SK-N-SH treated with all-trans-retinoic acid at 6 μM for 48 hours (cell line): ENCODE measurements at regions not wholly inside any gene's neighbourhood (a gene's known extent, or its start where the extent isn't known, plus 50 kb on each side); places are given as distances from the start of the nearest gene placed in this dataset.

ENCODE experiments used
- ATAC-seq: fragments of 200-7000 bp; cut with Tn5 transposase; 3 replicates; pipeline ENCODE4 v1.9.1; 2020; ENCODE audit warnings: mild to moderate bottlenecking, moderate library complexity
- ARNTL ChIP-seq: fragments of 450-650 bp; formaldehyde crosslinking; IDR thresholded peaks from 2 replicates; pipeline ENCODE4 v1.5.0; 2020; ENCODE audit warnings: low read depth, mild to moderate bottlenecking, moderate library complexity, borderline replicate concordance
- CSDC2 ChIP-seq: fragments of 250-450 bp; sonication (Bioruptor Pico); IDR thresholded peaks from 2 replicates; pipeline ENCODE4 v1.5.0; 2020; ENCODE audit warnings: mild to moderate bottlenecking, moderate library complexity
- ESRRG ChIP-seq: fragments of 250-450 bp; sonication (Bioruptor Pico); IDR thresholded peaks from 2 replicates; pipeline ENCODE4 v1.6.1; 2021; ENCODE audit warnings: mild to moderate bottlenecking
- GLIS3 ChIP-seq: fragments of 250-450 bp; sonication (Bioruptor Pico); IDR thresholded peaks from 2 replicates; pipeline ENCODE4 v1.5.0; 2020; ENCODE audit warnings: mild to moderate bottlenecking, moderate library complexity
- OSR1 ChIP-seq: fragments of 250-450 bp; sonication (Bioruptor Pico); IDR thresholded peaks from 2 replicates; pipeline ENCODE4 v1.8.0; 2022; ENCODE audit warnings: moderate library complexity, mild to moderate bottlenecking, inconsistent platforms
- PPARA ChIP-seq: fragments of 250-450 bp; sonication (Bioruptor Pico); IDR thresholded peaks from 2 replicates; pipeline ENCODE4 v1.5.0; 2020; ENCODE audit warnings: mild to moderate bottlenecking, borderline replicate concordance
- RARB ChIP-seq: fragments of 250-450 bp; sonication (Bioruptor Pico); IDR thresholded peaks from 2 replicates; pipeline ENCODE4 v1.8.0; 2021; ENCODE audit warnings: mild to moderate bottlenecking, moderate library complexity
- SNAI2 ChIP-seq: fragments of 250-450 bp; sonication (Bioruptor Pico); IDR thresholded peaks from 2 replicates; pipeline ENCODE4 v1.5.0; 2020; ENCODE audit warnings: mild to moderate bottlenecking, moderate library complexity
- TOX ChIP-seq: fragments of 250-450 bp; sonication (Bioruptor Pico); IDR thresholded peaks from 2 replicates; pipeline ENCODE4 v1.8.0; 2021; ENCODE audit warnings: mild to moderate bottlenecking, moderate library complexity, borderline replicate concordance
- ZC3H10 ChIP-seq: fragments of 250-450 bp; sonication (Bioruptor Pico); IDR thresholded peaks from 2 replicates; pipeline ENCODE4 v1.5.1; 2021; ENCODE audit warnings: mild to moderate bottlenecking, moderate library complexity
- ZFP3 ChIP-seq: fragments of 250-450 bp; sonication (Bioruptor Pico); IDR thresholded peaks from 2 replicates; pipeline ENCODE4 v1.5.0; 2020; ENCODE audit warnings: mild to moderate bottlenecking, moderate library complexity
- ZFP30 ChIP-seq: fragments of 450-650 bp; formaldehyde crosslinking; IDR thresholded peaks from 2 replicates; pipeline ENCODE4 v1.5.0; 2022; ENCODE audit warnings: mild to moderate bottlenecking, moderate library complexity
- ZNF565 ChIP-seq: fragments of 450-650 bp; formaldehyde crosslinking; conservative IDR thresholded peaks from 2 replicates; pipeline ENCODE4 v1.5.0; 2020; ENCODE audit warnings: low read depth, mild to moderate bottlenecking, moderate library complexity
- ZNF8 ChIP-seq: fragments of 450-650 bp; formaldehyde crosslinking; IDR thresholded peaks from 2 replicates; pipeline ENCODE4 v1.5.0; 2020; ENCODE audit warnings: mild to moderate bottlenecking, moderate library complexity
- TF ChIP-seq, protein P1 (sequence below): fragments of 250-450 bp; sonication (Bioruptor Pico); IDR thresholded peaks from 2 replicates; pipeline ENCODE4 v1.8.0; 2021; ENCODE audit warnings: low read depth, mild to moderate bottlenecking, moderate library complexity, borderline replicate concordance
- TF ChIP-seq, protein P2 (sequence below): fragments of 250-450 bp; sonication (Bioruptor Pico); IDR thresholded peaks from 2 replicates; pipeline ENCODE4 v1.5.1; 2021; ENCODE audit warnings: mild to moderate bottlenecking, moderate library complexity
- TF ChIP-seq, protein P3 (sequence below): fragments of 250-450 bp; sonication (Bioruptor Pico); IDR thresholded peaks from 2 replicates; pipeline ENCODE4 v1.8.0; 2020; ENCODE audit warnings: mild to moderate bottlenecking, moderate library complexity, borderline replicate concordance
- TF ChIP-seq, protein P4 (sequence below): fragments of 250-450 bp; sonication (Bioruptor Pico); IDR thresholded peaks from 2 replicates; pipeline ENCODE4 v1.5.0; 2020; ENCODE audit warnings: mild to moderate bottlenecking, moderate library complexity
- TF ChIP-seq, protein P5 (sequence below): fragments of 250-450 bp; sonication (Bioruptor Pico); IDR thresholded peaks from 2 replicates; pipeline ENCODE4 v1.5.1; 2020; ENCODE audit warnings: low read depth, mild to moderate bottlenecking, moderate library complexity

DNA sequence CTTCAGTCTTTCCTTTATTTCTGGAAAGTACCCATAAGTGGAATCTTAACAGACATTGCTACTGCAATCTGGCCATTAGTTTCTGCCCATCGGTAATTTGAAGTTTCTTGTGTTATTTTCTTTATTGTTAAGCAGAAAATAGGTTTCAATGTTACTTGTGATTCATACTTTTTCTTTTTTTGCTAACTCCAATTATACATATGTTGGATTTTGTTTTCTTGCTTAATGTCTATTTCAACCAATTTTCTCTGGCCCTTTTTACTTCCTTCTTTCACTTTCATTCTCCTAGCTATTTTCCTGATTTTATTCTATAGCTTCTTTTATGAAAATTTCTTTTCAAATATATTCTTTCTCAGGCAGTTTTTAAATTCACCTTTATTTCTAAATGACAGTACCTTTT is 457.4 kb downstream of the TCERG1L start (continued):
- TF ChIP-seq PPARA = no peak
- TF ChIP-seq, protein P1, sequence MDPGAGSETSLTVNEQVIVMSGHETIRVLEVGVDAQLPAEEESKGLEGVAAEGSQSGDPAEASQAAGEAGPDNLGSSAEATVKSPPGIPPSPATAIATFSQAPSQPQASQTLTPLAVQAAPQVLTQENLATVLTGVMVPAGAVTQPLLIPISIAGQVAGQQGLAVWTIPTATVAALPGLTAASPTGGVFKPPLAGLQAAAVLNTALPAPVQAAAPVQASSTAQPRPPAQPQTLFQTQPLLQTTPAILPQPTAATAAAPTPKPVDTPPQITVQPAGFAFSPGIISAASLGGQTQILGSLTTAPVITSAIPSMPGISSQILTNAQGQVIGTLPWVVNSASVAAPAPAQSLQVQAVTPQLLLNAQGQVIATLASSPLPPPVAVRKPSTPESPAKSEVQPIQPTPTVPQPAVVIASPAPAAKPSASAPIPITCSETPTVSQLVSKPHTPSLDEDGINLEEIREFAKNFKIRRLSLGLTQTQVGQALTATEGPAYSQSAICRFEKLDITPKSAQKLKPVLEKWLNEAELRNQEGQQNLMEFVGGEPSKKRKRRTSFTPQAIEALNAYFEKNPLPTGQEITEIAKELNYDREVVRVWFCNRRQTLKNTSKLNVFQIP (CRISPR knock-in tag) = no peak
- TF ChIP-seq, protein P2, sequence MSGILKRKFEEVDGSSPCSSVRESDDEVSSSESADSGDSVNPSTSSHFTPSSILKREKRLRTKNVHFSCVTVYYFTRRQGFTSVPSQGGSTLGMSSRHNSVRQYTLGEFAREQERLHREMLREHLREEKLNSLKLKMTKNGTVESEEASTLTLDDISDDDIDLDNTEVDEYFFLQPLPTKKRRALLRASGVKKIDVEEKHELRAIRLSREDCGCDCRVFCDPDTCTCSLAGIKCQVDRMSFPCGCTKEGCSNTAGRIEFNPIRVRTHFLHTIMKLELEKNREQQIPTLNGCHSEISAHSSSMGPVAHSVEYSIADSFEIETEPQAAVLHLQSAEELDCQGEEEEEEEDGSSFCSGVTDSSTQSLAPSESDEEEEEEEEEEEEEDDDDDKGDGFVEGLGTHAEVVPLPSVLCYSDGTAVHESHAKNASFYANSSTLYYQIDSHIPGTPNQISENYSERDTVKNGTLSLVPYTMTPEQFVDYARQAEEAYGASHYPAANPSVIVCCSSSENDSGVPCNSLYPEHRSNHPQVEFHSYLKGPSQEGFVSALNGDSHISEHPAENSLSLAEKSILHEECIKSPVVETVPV = no peak
- no peak for TF ChIP-seq CSDC2
- TF ChIP-seq ZFP3 = no peak
- no peak for TF ChIP-seq ZNF8 (CRISPR knock-in tag)

DNA sequence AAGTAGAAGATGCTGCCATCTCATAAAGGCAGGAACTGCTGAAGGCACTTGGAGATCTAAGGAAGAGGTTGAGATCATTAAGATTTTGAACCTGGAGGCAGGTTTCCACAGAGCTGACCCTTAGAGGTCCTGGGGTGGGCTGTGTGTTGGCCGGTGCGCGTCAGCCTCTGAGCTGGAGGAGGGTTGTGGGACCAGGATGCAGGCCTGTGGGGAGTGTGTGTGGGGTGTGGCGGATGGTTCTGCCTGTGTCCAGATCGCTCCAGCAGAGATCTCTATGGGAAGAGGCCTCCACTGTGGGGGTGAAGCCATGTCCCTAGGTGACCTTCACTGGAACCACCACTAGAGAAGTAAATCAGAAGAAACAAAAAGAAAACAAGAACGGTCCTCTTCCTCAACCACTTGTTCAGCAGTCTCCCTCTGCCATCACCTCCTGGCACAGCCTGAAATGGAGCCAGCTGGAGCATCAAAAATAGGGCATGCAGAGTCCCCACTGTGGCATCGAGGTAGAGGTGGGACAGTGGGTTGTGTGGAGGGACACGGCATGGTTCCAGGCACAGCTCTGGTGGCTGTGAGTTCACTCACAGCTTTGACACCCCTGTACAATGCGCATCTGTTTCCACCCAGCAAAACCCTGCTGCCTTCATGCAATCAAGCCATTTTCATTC is 453.8 kb downstream of the TCERG1L start:
- no peak for ATAC-seq
- TF ChIP-seq PPARA (no peak), ARNTL (no peak), GLIS3 (CRISPR knock-in tag) (no peak), SNAI2 (CRISPR knock-in tag) (no peak), ESRRG (CRISPR knock-in tag) (no peak), ZFP30 (CRISPR knock-in tag) (no peak), OSR1 (CRISPR knock-in tag) (no peak), ZC3H10 (no peak), TOX (CRISPR knock-in tag) (no peak), ZNF8 (CRISPR knock-in tag) (no peak), RARB (no peak), ZNF565 (CRISPR knock-in tag) (no peak), CSDC2 (no peak)
- TF ChIP-seq, protein P2 = no peak
- TF ChIP-seq, protein P3, sequence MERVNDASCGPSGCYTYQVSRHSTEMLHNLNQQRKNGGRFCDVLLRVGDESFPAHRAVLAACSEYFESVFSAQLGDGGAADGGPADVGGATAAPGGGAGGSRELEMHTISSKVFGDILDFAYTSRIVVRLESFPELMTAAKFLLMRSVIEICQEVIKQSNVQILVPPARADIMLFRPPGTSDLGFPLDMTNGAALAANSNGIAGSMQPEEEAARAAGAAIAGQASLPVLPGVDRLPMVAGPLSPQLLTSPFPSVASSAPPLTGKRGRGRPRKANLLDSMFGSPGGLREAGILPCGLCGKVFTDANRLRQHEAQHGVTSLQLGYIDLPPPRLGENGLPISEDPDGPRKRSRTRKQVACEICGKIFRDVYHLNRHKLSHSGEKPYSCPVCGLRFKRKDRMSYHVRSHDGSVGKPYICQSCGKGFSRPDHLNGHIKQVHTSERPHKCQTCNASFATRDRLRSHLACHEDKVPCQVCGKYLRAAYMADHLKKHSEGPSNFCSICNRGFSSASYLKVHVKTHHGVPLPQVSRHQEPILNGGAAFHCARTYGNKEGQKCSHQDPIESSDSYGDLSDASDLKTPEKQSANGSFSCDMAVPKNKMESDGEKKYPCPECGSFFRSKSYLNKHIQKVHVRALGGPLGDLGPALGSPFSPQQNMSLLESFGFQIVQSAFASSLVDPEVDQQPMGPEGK (CRISPR knock-in tag) = no peak
- TF ChIP-seq, protein P4, sequence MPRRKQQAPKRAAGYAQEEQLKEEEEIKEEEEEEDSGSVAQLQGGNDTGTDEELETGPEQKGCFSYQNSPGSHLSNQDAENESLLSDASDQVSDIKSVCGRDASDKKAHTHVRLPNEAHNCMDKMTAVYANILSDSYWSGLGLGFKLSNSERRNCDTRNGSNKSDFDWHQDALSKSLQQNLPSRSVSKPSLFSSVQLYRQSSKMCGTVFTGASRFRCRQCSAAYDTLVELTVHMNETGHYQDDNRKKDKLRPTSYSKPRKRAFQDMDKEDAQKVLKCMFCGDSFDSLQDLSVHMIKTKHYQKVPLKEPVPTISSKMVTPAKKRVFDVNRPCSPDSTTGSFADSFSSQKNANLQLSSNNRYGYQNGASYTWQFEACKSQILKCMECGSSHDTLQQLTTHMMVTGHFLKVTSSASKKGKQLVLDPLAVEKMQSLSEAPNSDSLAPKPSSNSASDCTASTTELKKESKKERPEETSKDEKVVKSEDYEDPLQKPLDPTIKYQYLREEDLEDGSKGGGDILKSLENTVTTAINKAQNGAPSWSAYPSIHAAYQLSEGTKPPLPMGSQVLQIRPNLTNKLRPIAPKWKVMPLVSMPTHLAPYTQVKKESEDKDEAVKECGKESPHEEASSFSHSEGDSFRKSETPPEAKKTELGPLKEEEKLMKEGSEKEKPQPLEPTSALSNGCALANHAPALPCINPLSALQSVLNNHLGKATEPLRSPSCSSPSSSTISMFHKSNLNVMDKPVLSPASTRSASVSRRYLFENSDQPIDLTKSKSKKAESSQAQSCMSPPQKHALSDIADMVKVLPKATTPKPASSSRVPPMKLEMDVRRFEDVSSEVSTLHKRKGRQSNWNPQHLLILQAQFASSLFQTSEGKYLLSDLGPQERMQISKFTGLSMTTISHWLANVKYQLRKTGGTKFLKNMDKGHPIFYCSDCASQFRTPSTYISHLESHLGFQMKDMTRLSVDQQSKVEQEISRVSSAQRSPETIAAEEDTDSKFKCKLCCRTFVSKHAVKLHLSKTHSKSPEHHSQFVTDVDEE (CRISPR knock-in tag) = no peak
- TF ChIP-seq, protein P1 (CRISPR knock-in tag) = no peak
- TF ChIP-seq, protein P5, sequence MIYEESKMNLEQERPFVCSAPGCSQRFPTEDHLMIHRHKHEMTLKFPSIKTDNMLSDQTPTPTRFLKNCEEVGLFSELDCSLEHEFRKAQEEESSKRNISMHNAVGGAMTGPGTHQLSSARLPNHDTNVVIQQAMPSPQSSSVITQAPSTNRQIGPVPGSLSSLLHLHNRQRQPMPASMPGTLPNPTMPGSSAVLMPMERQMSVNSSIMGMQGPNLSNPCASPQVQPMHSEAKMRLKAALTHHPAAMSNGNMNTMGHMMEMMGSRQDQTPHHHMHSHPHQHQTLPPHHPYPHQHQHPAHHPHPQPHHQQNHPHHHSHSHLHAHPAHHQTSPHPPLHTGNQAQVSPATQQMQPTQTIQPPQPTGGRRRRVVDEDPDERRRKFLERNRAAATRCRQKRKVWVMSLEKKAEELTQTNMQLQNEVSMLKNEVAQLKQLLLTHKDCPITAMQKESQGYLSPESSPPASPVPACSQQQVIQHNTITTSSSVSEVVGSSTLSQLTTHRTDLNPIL (CRISPR knock-in tag) = no peak
